HG02852 (cell line): ENCODE measurements at regions not wholly inside any gene's neighbourhood (a gene's known extent, or its start where the extent isn't known, plus 50 kb on each side); places are given as distances from the start of the nearest gene placed in this dataset.
"Not testable (repeated sequence)": the region's sequence is repeated elsewhere in the genome, so short reads cannot be mapped to it uniquely, and the experiment has no call there.

ENCODE experiments used
- ATAC-seq: cut with Tn5 transposase; IDR thresholded peaks from one replicate; pipeline ENCODE4 v1.9.1; 2021; ENCODE audit warnings: mild to moderate bottlenecking, moderate library complexity; ENCODE audit not compliant: unreplicated experiment

- not testable (repeated sequence) for ATAC-seq
Measured at GRCh38 chr12:89191597-89191996, 160.7 kb downstream of the DUSP6 start.

GRCh38 chr12:89189448-89189847, 162.9 kb downstream of the DUSP6 start:
- ATAC-seq: no peak

GRCh38 chr12:89187507-89187906, 164.8 kb downstream of the DUSP6 start:
- no peak for ATAC-seq

- no peak for ATAC-seq
Measured at GRCh38 chr12:89185889-89186288, 166.4 kb downstream of the DUSP6 start.

- no peak for ATAC-seq
Measured at GRCh38 chr12:89185181-89185580, 167.1 kb downstream of the DUSP6 start.

- no peak for ATAC-seq
Measured at GRCh38 chr12:89183985-89184435, 168.3 kb downstream of the DUSP6 start.

GRCh38 chr12:89181271-89181920, 170.9 kb downstream of the DUSP6 start:
- no peak for ATAC-seq

GRCh38 chr12:89180496-89180895, 171.8 kb downstream of the DUSP6 start:
- no peak for ATAC-seq

- ATAC-seq: no peak
Measured at GRCh38 chr12:89179983-89180382, 172.3 kb downstream of the DUSP6 start.

- no peak for ATAC-seq
Measured at GRCh38 chr12:89179245-89179644, 173.1 kb downstream of the DUSP6 start.

- no peak for ATAC-seq
Measured at GRCh38 chr12:89177802-89178395, 174.4 kb downstream of the DUSP6 start.

- no peak for ATAC-seq
Measured at GRCh38 chr12:89176676-89177075, 175.6 kb downstream of the DUSP6 start.

GRCh38 chr12:89173678-89174077, 178.6 kb downstream of the DUSP6 start:
- ATAC-seq: no peak

- no peak for ATAC-seq
Measured at GRCh38 chr12:89173096-89173495, 179.2 kb downstream of the DUSP6 start.

- ATAC-seq: no peak
Measured at GRCh38 chr12:89172224-89172623, 180.1 kb downstream of the DUSP6 start.

GRCh38 chr12:89169321-89169720, 183.0 kb downstream of the DUSP6 start:
- ATAC-seq: no peak

- ATAC-seq: no peak
Measured at GRCh38 chr12:89167986-89168385, 184.3 kb downstream of the DUSP6 start.

GRCh38 chr12:89166525-89166934, 185.8 kb downstream of the DUSP6 start:
- peak; percentile 92 for ATAC-seq

GRCh38 chr12:89166121-89166520, 186.2 kb downstream of the DUSP6 start:
- ATAC-seq: no peak

- ATAC-seq: no peak
Measured at GRCh38 chr12:89165703-89166102, 186.6 kb downstream of the DUSP6 start.

GRCh38 chr12:89163918-89164317, 188.4 kb downstream of the DUSP6 start:
- ATAC-seq: no peak

- ATAC-seq: peak; percentile 52
Measured at GRCh38 chr12:89162589-89163261, 189.6 kb downstream of the DUSP6 start.
